ENCODE measurements at regions not wholly inside any gene's neighbourhood (a gene's known extent, or its start where the extent isn't known, plus 50 kb on each side); places are given as distances from the start of the nearest gene placed in this dataset.
A peak's percentile ranks its signal among the peaks of the same experiment; 100 is the strongest.

DNA sequence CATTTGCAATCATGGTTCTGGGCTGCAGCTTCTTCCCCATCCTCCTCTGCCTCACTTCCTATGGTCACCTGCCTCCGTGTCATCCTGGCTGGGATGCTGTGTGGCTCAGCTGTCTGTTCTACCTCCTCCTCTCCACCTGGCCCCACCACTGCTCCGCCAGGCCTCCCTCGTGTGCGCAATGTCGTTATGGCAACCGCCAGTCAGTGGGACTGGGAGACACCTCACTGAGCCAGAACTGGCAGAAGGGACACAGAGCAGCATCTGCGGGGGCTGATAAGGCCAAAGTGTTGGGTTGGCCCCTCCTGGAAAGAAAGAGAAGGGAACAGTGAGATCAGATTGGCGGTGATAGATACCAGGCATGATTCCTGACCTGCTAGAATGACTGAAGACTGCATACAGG lies 527.5 kb downstream of the INHBA start:
- DNase-seq (ENCODE audit: low spot score): no peak

DNA sequence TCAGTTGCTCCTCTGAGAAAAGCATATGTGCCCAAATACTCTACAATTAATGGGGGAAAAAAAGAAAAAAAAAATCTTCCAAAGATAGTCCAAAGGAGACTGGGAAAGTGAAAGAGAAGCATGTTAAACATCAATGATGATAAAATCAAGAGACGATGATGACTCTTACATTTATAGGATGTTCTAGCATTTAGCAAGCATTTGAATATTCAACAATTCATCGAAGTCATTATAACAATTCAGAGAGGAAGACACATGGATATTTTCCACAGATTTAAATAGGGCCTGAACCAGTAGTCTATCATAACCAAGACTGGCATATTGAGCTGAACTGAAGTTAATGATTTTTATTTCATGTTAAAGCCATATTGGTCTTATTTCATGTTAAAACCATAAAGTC lies 528.4 kb downstream of the INHBA start:
- no peak for DNase-seq (ENCODE audit: low spot score)

DNA sequence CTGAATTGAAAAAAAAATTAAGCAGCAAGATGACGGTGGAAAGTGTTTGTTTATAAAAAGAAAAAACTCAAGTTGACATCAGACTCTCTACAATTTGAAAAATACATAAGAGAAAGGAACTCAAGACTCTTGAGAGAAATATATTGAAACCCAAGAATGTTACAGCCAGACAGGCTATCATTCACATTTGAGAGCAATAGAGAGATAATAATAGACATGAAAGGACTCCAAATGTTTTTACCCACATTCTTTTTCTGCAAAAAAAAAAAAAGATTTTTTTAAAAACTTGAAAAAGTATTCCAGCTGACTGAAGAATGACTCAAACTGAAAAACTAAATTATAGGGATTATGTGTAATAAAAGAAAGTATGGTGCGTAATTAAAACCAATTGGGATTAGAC lies 532.4 kb downstream of the INHBA start:
- no peak for DNase-seq (ENCODE audit: low spot score)

DNA sequence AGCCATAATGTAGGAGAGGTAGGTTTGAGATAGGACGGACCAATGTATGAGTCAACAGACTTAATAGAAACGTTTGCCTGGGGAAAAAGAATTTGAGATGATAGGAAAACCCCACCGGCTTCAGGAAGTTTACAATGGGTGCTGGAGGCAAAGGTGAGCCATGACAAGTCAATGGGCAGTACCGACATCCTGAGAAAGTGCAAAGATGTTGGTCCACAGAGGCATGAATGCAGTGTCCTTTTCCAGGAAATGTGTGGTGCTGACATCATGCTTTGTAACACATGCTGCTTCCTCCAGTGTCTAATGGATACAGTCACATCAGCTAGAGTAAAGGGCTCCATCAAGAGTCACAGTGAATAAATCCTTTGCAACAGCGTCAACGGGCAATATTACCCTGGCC lies 533.6 kb downstream of the INHBA start:
- no peak for DNase-seq (ENCODE audit: low spot score)

DNA sequence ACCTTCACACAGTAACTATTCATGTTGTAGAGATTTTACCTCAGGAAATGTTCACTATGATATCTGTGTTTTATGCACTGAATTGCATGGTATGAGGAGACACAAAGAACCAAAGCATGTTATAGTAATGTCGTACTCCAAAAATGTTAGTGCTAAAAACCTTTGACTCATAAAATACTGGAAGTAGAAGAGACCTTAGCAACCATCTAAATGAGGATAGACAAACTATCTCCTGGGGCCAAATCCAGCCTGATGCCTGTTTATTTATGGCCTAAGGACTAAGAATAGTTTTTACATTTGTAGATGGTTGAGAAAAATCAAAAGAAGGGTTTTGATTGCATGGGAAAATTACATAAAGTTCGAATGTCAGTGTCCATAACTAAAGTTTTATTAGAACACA lies 535.1 kb downstream of the INHBA start:
- no peak for DNase-seq (ENCODE audit: low spot score)

DNA sequence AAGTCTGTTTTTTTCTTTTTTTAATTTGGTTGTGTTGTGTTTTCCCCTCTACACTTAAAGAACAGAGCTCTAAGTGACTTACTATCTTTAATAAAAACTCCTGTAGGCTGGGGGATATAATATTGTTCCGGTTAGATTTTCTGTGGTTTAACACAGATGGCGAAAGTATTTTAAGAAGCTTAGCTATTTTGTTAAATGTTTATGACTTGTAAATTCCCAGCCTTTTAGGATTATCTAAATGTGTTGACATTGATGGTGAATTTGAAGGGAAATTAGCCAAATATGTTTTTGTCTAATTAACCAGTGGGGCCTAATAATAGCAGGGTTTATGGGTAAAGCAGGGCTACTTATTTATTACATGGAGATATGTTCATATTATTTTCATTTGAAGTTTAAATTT lies 538.5 kb downstream of the INHBA start:
- no peak for DNase-seq (ENCODE audit: low spot score)

DNA sequence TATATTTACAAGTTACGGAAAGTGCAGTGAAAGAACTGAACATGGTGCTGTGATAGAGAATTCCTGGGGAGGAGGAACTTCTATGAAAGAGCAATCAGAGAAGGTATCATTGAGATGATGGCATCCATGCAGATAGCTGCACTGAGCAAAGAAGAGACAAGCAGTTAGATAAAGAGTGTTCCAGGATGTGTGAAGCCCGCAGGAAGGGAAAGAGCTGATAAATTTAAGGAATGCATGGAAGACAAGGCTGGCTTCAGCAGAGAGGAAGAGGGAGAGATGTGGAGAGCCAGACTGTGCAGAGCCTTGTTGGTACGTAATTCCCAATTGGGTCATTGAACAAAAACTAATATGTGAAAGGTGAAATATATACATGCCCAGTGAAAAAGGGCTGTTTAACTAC lies 538.9 kb downstream of the INHBA start:
- DNase-seq (ENCODE audit: low spot score): no peak

DNA sequence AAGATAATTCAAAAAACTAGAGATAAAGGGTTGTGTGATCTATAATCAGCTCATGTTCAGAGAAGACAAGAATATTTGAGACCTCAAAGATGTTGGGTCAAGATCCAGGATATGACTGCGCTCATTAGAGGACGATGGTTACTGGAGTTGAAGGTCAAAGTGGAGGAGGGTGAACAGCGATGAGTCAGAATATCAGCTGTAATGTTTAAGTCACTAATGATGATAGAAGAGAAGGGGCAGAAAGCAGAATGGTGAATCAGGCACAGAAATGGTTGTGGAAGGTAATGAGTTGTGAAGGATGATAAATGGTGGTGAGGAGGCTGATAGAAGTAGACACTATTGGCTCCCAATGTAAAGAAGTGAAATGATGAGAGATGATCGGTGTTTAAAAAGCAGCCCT lies 540.3 kb downstream of the INHBA start:
- no peak for DNase-seq (ENCODE audit: low spot score)

DNA sequence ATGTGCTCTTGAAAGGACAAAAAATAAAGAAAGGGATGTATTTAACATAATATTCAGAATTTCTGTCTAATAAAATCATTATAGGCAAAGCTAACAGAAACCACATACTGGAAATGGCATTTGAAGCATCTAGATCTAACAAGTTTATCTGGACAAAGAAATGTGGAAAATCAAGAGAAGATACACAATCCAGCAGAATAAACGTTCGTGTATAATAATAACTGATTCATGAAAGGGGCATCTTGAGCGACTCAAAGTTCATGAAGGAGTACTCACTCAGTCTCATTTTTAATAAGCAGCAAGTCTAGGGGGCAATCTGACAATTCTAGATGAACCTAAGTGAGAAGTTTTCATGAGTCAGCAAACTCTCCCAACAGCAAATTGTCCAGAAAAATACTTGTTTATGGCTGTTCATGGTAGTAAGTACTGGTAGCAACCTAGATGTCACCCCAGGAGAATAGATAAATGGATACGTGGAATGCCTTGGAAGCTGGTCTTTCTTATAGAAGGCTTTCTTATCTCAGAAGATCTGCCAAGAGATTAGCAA lies 541.8 kb downstream of the INHBA start:
- no peak for DNase-seq (ENCODE audit: low spot score)

DNA sequence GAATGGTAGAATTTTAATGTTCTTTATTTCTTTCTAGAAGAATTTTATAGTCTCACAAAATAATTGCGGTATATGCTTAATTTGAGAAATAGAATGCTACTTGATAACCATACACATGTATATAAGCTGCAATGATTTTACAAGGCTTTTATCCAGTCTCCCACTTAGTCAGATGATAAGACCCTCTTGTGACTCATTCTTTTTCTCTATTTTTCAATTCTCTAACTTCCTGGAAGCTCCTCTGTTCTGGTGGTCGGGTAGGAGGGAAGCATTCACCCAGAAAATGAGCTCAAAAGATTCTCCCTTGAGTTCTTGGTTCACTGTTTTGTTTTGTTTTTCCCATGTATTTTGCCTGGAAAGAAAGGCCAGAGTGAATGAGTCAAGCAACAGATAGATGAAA lies 546.6 kb downstream of the INHBA start:
- no peak for DNase-seq (ENCODE audit: low spot score)

DNA sequence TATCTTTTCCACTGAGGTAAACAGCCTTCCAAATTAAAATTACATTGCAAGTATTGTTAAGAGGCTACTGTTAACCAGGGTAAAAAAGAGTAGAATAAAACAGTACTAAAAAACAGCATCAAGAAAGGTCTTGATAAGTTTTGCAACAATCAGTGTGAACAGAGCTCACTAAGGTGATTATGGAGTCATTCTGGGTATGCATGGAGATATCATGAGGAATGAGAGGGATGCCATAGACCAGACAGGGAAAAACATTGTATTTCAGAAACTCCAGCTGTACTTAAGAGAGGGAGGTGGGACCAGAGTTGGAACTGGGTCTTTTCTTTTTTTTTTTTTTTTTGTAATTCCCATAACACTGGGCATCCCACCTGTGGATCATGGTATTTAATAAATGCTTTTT lies 549.6 kb downstream of the INHBA start:
- no peak for DNase-seq (ENCODE audit: low spot score)

DNA sequence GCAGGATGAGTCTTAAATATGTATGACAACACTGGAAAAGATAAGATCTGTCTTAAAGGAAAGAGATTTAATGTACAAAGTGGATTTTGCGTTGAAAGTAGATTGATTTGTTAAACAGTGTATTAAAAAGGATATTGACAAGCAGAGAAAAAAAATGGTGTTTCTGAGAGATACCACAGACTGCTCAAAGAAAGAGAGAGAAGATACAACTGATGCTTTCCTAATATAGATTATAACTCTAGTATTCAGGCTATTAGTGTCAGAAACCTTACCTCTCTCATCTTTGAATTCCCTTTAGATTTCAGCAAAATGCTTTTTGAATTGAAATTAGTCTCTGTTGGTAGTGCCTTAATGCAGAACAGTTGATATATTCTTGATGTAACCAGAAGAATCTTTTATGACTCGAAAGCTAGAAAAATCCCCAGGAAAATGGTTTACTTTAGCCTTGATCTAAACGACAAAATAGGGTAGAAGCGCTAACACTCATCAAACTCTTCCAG lies 550.7 kb downstream of the INHBA start:
- no peak for DNase-seq (ENCODE audit: low spot score)

DNA sequence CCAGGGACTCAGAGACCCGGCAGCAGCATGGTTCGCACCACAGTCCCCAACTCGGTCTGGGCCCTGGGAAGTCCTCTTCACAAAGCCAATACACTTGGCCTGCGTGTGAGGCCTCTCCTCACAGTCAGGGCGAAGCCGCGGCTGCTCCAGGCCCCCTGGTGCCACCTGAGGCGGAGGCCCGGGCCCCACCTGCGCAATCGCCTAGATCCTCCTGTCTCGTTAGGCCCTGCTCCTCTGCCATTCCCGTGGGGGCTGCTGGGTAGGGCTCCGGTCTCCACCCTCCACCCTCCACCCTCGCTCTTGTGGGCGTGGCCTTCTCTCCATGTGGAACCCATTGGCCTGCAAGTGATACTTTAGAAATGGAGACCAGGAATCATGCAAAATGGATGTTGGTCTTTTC lies 553.3 kb downstream of the INHBA start:
- no peak for DNase-seq (ENCODE audit: low spot score)

DNA sequence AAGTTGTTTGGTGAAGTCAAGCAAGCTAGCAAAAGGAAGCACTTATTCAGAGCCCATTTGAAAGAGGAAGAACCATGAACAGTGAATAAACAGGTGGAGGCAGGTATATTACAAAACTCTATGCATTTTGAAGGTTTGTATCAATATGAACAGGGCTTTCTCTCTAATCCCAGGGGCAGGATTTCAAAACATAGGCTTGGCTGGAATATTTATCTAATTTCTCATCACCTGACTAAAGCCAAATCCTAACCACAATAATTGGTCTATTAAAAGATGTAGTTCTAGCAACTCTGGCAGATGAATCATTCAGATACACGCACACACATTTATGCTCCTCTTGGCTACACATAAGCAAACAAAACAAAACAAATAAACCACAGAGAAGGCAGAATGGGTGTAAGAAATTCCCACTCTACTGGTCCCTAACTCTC lies 554.4 kb downstream of the INHBA start:
- DNase-seq (ENCODE audit: low spot score): peak; percentile 75

DNA sequence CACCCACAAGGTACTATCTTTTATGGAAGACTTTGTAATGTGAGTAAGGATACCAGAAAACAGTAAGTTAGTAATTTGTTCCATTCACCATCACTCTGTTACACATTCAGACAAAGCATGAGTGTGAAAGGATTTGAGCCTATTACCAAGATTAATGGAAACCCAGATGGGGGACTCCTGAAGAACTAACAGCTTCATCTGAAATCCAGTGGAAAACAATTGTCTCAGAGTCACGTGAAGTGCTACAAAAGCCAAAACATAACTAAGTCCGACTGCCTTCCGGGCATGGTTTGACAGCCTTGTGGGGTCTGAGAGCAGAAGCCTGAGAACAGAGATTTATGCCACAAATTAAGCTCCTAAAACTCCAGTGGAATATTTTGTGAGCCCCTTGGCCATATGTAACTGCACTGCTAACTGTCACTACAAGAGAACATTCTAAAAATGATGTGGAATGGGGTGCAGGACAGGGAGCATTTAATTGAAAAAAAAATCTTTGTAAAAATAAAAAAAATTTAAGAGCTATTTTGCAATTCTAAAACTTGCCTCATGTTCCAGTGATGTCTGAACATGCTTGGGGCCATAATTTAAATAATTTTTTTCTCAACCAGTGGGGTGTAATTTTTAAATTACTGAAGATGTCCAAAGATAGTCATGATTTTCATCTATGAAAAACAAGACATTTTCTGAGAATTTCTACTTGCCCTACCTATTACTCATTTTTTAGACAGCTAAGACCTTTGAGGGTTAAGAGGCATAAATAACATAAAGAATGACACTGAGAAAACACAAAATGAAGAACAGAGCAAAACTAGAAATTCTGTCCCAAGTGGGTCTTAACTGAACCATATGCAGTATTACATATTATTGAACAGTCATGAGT lies 555.0 kb downstream of the INHBA start:
- no peak for DNase-seq (ENCODE audit: low spot score)

DNA sequence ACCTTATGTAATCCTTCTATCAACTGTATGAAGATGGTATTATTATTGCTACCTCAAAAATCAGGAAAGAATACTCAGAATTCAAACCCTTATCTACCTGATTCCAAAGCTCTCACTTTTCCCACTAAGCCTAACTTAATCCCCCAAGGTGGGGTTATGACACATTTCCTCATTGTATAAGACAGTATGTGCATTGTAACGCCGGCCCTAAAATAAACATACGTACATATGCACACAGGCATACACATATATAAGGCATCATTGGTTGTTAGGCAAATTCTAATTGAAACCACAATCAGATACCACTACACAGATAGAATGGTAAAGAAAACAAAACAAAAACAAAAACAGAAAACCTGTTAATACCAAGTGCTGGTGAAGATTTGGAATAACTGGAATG lies 556.5 kb downstream of the INHBA start:
- DNase-seq (ENCODE audit: low spot score): no peak

DNA sequence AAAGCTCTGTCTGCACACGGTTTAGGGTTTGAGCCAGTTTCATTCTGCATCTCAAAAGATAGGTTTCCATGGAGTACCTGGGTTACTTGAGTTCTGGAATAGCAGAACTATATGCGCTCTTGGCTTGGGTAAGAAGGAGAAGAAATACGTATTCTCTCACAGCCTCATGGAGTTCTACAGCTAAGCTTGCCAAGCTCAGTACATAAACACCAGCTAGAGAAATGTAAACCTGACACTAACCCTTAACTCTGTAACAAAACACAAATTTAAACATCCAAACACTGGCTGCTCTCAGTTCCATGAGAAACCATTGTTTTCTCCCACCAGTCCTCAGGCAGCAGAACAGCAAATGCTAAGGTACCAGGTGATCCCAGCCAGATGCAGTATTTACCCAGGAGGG lies 557.2 kb downstream of the INHBA start:
- no peak for DNase-seq (ENCODE audit: low spot score)

DNA sequence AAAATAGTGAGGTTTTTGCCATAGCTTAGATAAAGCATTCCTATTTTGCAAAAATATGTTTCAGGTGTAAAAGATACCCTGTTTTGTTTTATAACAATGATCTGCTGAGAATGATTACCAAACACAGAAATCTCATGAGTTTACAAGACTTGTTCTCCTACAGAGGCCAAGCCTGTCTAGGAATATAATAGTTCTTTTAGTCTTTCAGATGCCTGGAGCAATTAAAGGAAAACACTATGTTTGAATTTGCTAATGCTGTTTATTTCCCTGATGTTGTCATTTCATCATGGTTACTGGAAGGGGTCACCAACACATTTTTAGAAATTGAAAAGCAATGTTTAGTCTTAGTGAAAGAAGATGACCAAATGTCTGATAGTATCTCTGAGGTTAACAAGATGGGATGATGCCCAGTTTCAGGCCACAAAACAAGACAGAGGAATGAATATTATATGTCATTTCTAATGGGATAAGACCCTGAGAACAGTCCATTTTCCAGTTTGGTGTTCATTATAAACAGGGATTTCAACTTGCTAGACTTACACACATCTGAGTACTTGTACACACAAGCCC lies 559.9 kb downstream of the INHBA start:
- no peak for DNase-seq (ENCODE audit: low spot score)

DNA sequence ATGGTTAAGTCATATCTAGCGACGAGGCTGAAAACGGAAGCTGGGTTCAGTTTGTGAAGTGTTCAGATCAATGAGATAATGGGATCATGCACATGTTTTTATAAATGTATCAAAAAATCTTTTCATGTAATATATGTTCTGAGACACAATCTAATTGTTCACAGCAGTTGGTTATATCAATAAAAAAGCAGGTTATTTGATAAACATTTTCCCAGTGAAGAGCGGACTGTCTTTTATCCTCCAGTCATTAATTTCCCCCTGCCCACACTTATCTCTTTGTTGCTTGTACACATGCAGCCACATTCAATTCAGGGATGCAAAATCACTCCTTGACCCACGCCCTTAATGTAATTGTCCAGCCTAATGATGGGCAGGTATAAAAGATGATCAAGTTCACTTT lies 563.1 kb downstream of the INHBA start:
- DNase-seq (ENCODE audit: low spot score): no peak

DNA sequence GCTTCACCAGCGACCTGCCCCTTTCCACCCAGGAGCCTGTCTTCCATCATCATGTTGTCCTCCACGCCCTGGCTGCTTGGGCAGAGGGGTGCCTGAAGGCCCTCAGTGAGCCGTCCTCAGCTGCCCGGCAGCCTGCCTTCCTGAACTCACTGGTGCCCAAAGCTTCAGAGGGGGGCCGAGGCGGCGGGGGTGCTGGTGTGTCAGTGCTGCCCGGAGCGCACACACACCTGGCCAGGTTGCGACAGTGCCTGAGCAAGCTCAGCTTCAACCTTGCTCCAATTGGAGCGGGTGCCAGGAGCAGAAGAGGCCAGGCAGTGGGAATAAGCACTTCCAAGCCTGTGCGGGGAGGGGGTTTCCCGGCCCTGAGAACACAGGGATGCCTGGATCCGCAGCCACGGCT lies 566.3 kb downstream of the INHBA start:
- DNase-seq (ENCODE audit: low spot score): no peak

DNA sequence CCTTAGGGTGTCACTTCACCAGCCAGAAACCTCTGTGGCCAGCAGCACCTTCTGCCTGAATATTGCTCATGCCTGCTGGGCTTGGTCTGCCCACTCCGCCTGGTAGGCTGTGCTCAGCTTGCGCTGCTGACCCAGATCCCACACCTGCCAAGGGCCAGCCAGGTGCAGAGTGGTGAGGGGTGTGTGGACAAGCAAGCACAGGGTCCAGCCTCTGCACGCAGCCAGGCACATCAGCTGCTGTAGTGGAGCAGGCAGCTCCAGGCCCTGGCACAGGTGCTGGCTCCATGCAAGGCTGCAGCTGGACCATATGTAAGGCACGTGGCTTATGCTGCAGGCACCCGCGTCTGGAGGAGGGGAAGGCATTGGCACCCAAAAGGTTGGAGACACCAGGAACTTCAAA lies 567.4 kb downstream of the INHBA start:
- no peak for DNase-seq (ENCODE audit: low spot score)

DNA sequence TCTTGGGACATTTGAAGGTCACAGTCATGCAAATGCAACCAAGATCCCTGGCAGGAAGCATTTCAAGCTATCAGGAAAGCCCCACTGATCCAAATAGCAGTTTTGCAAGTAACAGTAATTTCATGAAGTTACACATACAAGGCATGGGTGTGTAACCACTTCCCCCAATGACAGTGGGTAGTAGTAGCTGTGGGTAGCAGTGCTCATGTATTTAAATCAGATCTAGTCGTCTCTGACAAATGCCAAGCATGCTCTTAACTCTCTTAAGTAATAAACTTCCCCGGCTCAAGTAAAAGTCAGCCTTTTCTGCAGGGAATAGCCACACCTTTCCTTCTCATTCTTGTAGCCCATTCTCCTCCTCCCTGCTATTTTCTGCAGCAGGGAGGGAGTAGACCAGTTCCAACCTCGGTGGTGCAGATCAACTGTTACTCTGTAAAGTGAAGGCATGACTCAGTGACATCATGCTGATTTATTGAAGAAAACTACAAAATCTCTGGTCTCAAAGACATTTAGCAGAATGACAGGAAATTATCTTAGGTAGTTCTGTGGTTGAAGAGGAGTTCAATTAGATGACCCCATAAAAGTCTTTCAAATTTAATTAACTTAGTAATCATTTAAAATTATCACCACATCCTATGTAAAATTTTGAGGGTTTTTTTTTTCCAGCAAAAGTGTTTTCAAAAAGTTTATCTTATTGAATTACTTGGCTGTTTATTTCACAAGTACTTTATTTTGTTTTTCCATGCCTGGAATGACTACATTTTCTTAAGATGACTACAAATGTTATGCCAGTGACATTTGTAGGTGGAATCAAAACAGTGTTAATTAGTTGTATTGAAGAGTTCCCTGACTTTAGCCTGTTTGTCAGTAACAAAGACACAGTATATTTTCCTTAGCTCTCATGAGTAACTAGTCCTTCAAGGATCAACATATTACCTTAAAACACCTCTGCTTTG lies 568.3 kb downstream of the INHBA start:
- peak; percentile 37 for DNase-seq (ENCODE audit: low spot score)

Data from AG20443 (cell line).